HCT116 (cell line): ENCODE measurements at regions not wholly inside any gene's neighbourhood (a gene's known extent, or its start where the extent isn't known, plus 50 kb on each side); places are given as distances from the start of the nearest gene placed in this dataset.

ENCODE experiments used
- ATAC-seq: fragments of 200-7000 bp; cut with Tn5 transposase; 2 replicates; pipeline ENCODE4 v1.9.1; 2020; ENCODE audit warnings: mild to moderate bottlenecking, moderate library complexity
- BruUV-seq: library from RNA; stranded (reverse); fragments of 400-500 nt; replicated peaks from 2 replicates; lab custom pipeline; 2021; lab: Mats Ljungman, UMichigan
- CTCF ChIA-PET: fragments of 300-600 bp; sonication (Branson Sonifier 250); formaldehyde crosslinking; loops from one replicate; lab custom pipeline; 2021; ENCODE audit warnings: antibody characterized with exemption; lab: Charles Lee
- POLR2A ChIA-PET: fragments of 300-600, 350-600 bp; sonication (Branson Sonifier 250); formaldehyde crosslinking; loops from one replicate; lab custom pipeline; 2021; ENCODE audit warnings: antibody characterized with exemption; lab: Charles Lee
- RAD21 ChIA-PET, 2 experiments: fragments of 300-600 bp; sonication (Branson Sonifier 250); formaldehyde crosslinking; loops; one replicate each; lab custom pipeline; 2023; ENCODE audit warnings: low total read pairs in 2 of 2; ENCODE audit not compliant: uncharacterized antibody in 2 of 2, unreplicated experiment in 2 of 2, low non-redundant PET in 1 of 2; lab: Charles Lee
- DNase-seq: peaks from one replicate; pipeline ENCODE4 v3.0.0-alpha.2; 2010; ENCODE audit warnings: low read depth, low spot score
- H2AFZ ChIP-seq: fragments of 200-600 bp; shearing (Covaris generic), sonication (generic); 2 replicates; pipeline ENCODE4 v1.6.1; 2017; ENCODE audit warnings: low read depth, mixed run types, mixed read lengths, antibody characterized with exemption, low read length; ENCODE audit not compliant: poor library complexity, severe bottlenecking
- H3K27ac ChIP-seq: 2 replicates; pipeline ENCODE4 v1.5.1; 2012; ENCODE audit warnings: low read depth, low read length
- H3K27me3 ChIP-seq: fragments of 200-600 bp; sonication (generic); 2 replicates; pipeline ENCODE4 v1.6.1; 2016; ENCODE audit warnings: mixed run types, low read length, mixed read lengths; ENCODE audit not compliant: insufficient read depth
- H3K36me3 ChIP-seq, 2 experiments: fragments of 200-500 bp in 1 of 2; fragments of 200-600 bp in 1 of 2; sonication (Bioruptor generic) in 1 of 2; sonication (generic) in 1 of 2; 2 replicates each; pipeline versions ENCODE4 v1.5.1 to v1.6.1; 2014 to 2016; ENCODE audit warnings: low read length in 2 of 2, inconsistent platforms in 1 of 2, mixed read lengths in 1 of 2, mixed run types in 1 of 2; ENCODE audit not compliant: insufficient read depth in 2 of 2, control insufficient read depth in 1 of 2
- H3K4me1 ChIP-seq, 2 experiments: fragments of 200-600 bp in 1 of 2; sonication (generic) in 1 of 2; 2 replicates each; pipeline versions ENCODE4 v1.5.1 to v1.6.1; 2012 to 2017; ENCODE audit warnings: low read length in 2 of 2, inconsistent platforms in 1 of 2, mild to moderate bottlenecking in 1 of 2, mixed read lengths in 1 of 2, mixed run types in 1 of 2, moderate library complexity in 1 of 2; ENCODE audit not compliant: insufficient read depth in 2 of 2, control insufficient read depth in 1 of 2
- H3K4me2 ChIP-seq: fragments of 200-600 bp; sonication (generic); 2 replicates; pipeline ENCODE4 v1.6.1; 2017; ENCODE audit warnings: mixed run types, low read length, mixed read lengths
- H3K4me3 ChIP-seq, 2 experiments: fragments of 200-600 bp in 1 of 2; sonication (generic) in 1 of 2; replicated peaks in 1 of 2; 2 replicates each; pipeline ENCODE4 v1.5.1; 2011 to 2016; ENCODE audit warnings: low read length in 2 of 2, control low read depth in 1 of 2, low read depth in 1 of 2, mild to moderate bottlenecking in 1 of 2, mixed read lengths in 1 of 2, mixed run types in 1 of 2
- H3K79me2 ChIP-seq: fragments of 200-600 bp; sonication (generic); 2 replicates; pipeline ENCODE4 v1.6.1; 2017; ENCODE audit warnings: mild to moderate bottlenecking, mixed run types, low read length, moderate library complexity, mixed read lengths; ENCODE audit not compliant: insufficient read depth
- H3K9ac ChIP-seq: fragments of 200-600 bp; sonication (generic); 2 replicates; pipeline ENCODE4 v1.6.1; 2016; ENCODE audit warnings: low read length, mixed read lengths
- H3K9me2 ChIP-seq: fragments of 200-600 bp; sonication (generic), shearing (Covaris generic); 2 replicates; pipeline ENCODE4 v1.6.1; 2017; ENCODE audit warnings: mixed run types, mild to moderate bottlenecking, moderate library complexity; ENCODE audit not compliant: insufficient read depth
- H3K9me3 ChIP-seq, 2 experiments: fragments of 200-500 bp in 1 of 2; fragments of 200-600 bp in 1 of 2; sonication (Bioruptor generic) in 1 of 2; sonication (generic) in 1 of 2; 2 replicates each; pipeline ENCODE4 v1.6.1; 2014 to 2017; ENCODE audit warnings: low read length in 2 of 2, mixed read lengths in 2 of 2, inconsistent platforms in 1 of 2, low read depth in 1 of 2, mild to moderate bottlenecking in 1 of 2, mixed run types in 1 of 2, moderate library complexity in 1 of 2; ENCODE audit not compliant: control insufficient read depth in 1 of 2, insufficient read depth in 1 of 2
- H4K20me1 ChIP-seq: fragments of 200-600 bp; sonication (generic), shearing (Covaris generic); 2 replicates; pipeline ENCODE4 v1.6.1; 2017; ENCODE audit warnings: mixed run types, mild to moderate bottlenecking, moderate library complexity; ENCODE audit not compliant: insufficient read depth
- CEBPB ChIP-seq: IDR thresholded peaks from 2 replicates; pipeline ENCODE4 v1.6.1; 2012; ENCODE audit warnings: low read depth
- EZH2 ChIP-seq: fragments of 200-600 bp; sonication (generic); IDR thresholded peaks from 2 replicates; pipeline ENCODE4 v1.6.1; 2017; ENCODE audit warnings: antibody characterized with exemption, mixed run types
- RAD21 ChIP-seq: IDR thresholded peaks from 2 replicates; pipeline ENCODE4 v1.6.1; 2012; ENCODE audit warnings: low read depth, mild to moderate bottlenecking
- SRF ChIP-seq: IDR thresholded peaks from 2 replicates; pipeline ENCODE4 v1.6.1; 2012; ENCODE audit warnings: low read depth
- ZBTB33 ChIP-seq: IDR thresholded peaks from 2 replicates; pipeline ENCODE4 v1.6.1; 2011; ENCODE audit warnings: mild to moderate bottlenecking, low read length, moderate library complexity; ENCODE audit not compliant: insufficient replicate concordance; ENCODE audit errors: extremely low read depth
- ZFX ChIP-seq: fragments of 450-650 bp; IDR thresholded peaks from 2 replicates; pipeline ENCODE4 v1.6.1; 2017
- ZNF274 ChIP-seq: fragments of 200-500 bp; sonication (Bioruptor generic); IDR thresholded peaks from 2 replicates; pipeline ENCODE4 v1.6.1; 2014; ENCODE audit warnings: mild to moderate bottlenecking, low read depth, low read length, inconsistent platforms
- intact Hi-C: fragments of 100-400 bp; cut with micrococcal nuclease; formaldehyde crosslinking; loops from 2 replicates; pipeline ENCODE4 v1.10.0; 2022
- TF ChIP-seq, protein P1 (sequence below): IDR thresholded peaks from 2 replicates; pipeline ENCODE4 v1.6.1; 2012

DNA sequence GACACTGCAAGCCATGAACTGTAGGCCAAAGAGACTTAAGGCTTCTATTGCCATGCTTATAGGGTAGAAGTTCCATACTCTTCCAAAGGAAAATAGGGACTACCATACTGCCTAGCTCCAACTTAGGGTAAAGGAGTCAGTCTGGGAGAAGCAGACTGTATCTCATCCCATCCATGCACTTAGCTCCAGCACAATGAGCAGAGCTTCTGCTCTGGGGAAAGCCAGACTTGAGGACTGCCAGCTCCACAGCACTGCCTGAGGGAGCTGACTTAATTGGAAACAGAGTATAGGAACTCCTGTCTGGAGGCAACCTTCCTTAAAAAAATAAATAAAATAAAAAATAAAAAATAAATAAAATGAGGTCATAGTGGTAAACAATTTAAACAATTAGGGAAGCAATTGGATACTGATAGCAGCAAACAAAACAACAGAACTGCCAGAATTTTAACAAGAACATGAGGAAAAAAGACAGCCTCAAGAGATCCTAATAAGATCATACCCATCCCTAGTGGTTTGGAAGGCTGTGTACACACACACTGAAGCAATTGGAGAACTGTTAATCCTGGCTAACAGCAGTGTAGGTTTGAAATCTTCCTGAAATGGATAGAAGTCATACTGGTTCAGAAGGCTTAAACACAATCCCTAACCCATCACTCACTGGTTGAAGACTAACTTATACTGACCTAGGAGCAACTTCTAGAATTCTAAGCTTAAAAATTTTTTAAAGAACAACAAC is 550.1 kb downstream of the TBC1D4 start:
- H4K20me1 ChIP-seq = no peaks in the 10 kb centered on the region
- DNase-seq = no peak
- no peaks in the 10 kb centered on the region for H3K9me3 ChIP-seq
- ATAC-seq = no peak
- no peak overlapping the region for H2AFZ ChIP-seq
- H3K4me2 ChIP-seq = no peak overlapping the region
- H3K27me3 ChIP-seq = no peaks in the 10 kb centered on the region
- H3K27ac ChIP-seq = no peak overlapping the region
- no peaks in the 10 kb centered on the region for H3K9me2 ChIP-seq
- no peaks in the 10 kb centered on the region for H3K36me3 ChIP-seq
- no peak for TF ChIP-seq CEBPB
- CTCF ChIA-PET = no interaction called here
- H3K4me3 ChIP-seq = no peak overlapping the region
- H3K9ac ChIP-seq = no peak overlapping the region
- POLR2A ChIA-PET = interaction anchor here (0.7 kb wide), 1 partner anchor 113 kb away, joined by 5 read pairs; no protein-coding TSS in a partner anchor
- H3K4me1 ChIP-seq = no peaks in the 10 kb centered on the region
- no TSS peak for BruUV-seq
- intact Hi-C loops = no loop called here
- no peaks in the 10 kb centered on the region for H3K79me2 ChIP-seq
- RAD21 ChIA-PET = interaction anchor here in 1 of 2 experiments (0.6 kb wide), 1 partner anchor 288 kb away, joined by 6 read pairs; no protein-coding TSS in a partner anchor

DNA sequence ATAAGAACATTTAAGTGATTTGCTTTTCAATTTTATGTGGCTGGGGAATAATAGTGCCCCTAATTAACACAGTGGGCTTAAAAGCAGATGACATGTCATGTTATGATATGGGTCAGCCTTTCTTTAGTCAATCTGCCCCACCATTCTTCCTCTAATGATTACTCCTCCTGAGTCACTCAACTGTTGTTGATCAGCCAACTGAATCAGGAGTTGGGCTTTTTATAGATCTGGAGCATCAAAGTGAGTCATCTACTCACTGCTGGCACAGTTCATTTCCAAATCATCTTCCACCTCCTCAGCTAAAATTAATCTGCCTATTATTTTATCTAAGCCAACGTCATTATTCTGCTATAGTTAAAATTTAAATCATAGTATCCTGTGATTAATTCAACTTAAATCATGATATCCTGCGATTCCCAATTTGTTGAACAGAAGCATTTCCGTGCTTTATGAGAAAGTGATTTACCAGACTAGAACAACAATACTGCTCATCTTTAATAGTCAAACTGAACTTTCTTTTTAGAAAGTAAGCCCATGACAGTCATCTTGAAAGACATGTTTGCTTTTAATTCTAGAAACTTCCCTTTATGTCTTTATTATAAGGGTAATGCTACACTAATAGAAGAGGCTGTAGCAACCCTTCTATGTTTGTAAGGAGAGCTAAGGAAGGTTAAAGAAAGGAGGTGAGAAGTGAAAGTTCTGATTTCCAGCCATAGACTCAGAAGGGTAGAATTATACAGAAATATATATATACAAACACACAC is 551.4 kb downstream of the TBC1D4 start:
- H2AFZ ChIP-seq = no peak overlapping the region
- no peak overlapping the region for H3K27ac ChIP-seq
- DNase-seq (no peak), ATAC-seq (no peak)
- intact Hi-C loops = no loop called here
- H3K79me2 ChIP-seq = no peaks in the 10 kb centered on the region
- RAD21 ChIA-PET = no interaction called here
- no peaks in the 10 kb centered on the region for H3K4me1 ChIP-seq
- no peaks in the 10 kb centered on the region for H3K27me3 ChIP-seq
- TF ChIP-seq EZH2 (no peak), ZNF274 (no peak), SRF (no peak), CEBPB (no peak), ZBTB33 (no peak), RAD21 (no peak), ZFX (no peak)
- TF ChIP-seq, protein P1, sequence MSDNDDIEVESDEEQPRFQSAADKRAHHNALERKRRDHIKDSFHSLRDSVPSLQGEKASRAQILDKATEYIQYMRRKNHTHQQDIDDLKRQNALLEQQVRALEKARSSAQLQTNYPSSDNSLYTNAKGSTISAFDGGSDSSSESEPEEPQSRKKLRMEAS = no peak
- 0 out of 4 replicates have a peak, but pooled peaks cover 0 to 2% of the 10 kb centered on the region in 2 experiments for H3K9me3 ChIP-seq
- POLR2A ChIA-PET = interaction anchor here (0.7 kb wide), 1 partner anchor 114 kb away, joined by 5 read pairs; no protein-coding TSS in a partner anchor
- no peaks in the 10 kb centered on the region for H4K20me1 ChIP-seq
- H3K4me2 ChIP-seq = no peak overlapping the region
- no peaks in the 10 kb centered on the region for H3K9me2 ChIP-seq
- no TSS peak for BruUV-seq
- H3K9ac ChIP-seq = no peak overlapping the region
- CTCF ChIA-PET = no interaction called here
- H3K36me3 ChIP-seq = no peaks in the 10 kb centered on the region
- H3K4me3 ChIP-seq = no peak overlapping the region
